ENCODE measurements at regions not wholly inside any gene's neighbourhood (a gene's known extent, or its start where the extent isn't known, plus 50 kb on each side); places are given as distances from the start of the nearest gene placed in this dataset.

DNA sequence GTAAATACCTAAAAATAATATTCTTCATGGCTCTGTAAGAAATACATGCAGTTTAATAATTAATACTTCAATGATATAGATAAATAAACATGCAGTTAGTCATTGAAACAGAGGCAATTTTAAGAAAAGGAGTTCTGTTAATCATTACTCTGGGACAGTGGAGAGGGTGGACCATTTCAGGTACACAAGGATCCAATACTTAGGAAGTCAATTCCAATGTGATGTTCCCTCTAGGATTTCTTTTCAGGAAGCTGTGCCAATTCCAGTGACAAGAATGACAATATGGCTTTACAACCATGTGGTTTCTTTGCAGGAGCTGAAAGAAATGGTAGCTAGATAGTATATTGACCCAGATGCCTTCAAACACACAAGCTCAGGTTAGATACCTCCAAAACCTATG is 175.8 kb upstream of the NETO1 start:
- in situ Hi-C loops (cut with MboI; ENCODE audit: low sequenced_read_pairs), result no loop called here
- no peaks in the 10 kb centered on the region for H3K4me1 ChIP-seq
- H3K4me3 ChIP-seq, result no peak overlapping the region
- DNase-seq (ENCODE audit: low spot score in 2 of 2), result no peak
- 0 out of 2 replicates have a peak, but pooled peaks cover 2% of the 10 kb centered on the region for H3K9me3 ChIP-seq
- H3K36me3 ChIP-seq (replicated peaks), result no peaks in the 10 kb centered on the region
- no peaks in the 10 kb centered on the region for H3K27me3 ChIP-seq (ENCODE audit: low read depth)

DNA sequence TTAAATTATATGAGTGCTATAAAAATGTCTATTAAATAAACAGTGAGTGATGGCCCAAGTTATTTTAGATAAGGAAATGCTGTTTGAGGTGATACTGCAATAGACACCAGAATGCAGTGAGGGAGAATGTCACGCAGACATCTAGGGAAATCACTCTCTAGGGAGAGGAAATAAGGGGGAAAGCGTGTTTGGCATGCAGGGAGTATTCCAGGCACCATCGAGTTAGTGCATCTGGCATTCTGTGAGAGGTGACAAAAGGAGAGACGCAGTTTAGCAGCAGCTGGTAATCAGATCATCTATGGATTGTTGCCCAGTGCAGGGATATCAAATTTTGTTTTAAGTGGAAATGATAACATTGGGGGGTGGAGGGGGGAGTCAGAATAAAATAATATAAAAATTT is 175.4 kb upstream of the NETO1 start:
- no peaks in the 10 kb centered on the region for H3K36me3 ChIP-seq (replicated peaks)
- H3K4me1 ChIP-seq, result no peaks in the 10 kb centered on the region
- no peak for DNase-seq (ENCODE audit: low spot score in 2 of 2)
- H3K4me3 ChIP-seq, result no peak overlapping the region
- 0 out of 2 replicates have a peak, but pooled peaks cover 2% of the 10 kb centered on the region for H3K9me3 ChIP-seq
- in situ Hi-C loops (cut with MboI; ENCODE audit: low sequenced_read_pairs), result no loop called here
- H3K27me3 ChIP-seq (ENCODE audit: low read depth), result no peaks in the 10 kb centered on the region

DNA sequence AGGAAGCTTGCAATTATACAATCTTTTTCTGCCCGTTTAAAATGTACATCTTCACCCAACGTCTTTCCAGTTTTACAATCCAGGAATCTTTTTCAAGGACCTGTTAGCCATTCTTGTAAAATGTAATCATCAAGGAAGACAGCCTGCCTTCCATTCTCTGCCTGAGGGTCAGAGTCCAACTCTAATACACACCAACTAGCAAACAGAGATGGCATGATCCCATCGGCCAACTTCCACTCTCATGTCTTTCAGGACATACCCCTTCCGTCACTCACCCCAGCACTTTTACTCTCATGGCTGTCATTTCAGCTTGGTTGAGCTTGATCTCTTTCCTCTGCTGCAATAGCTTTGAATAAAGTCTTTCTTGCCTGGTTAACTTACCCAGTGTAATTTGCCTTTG is 172.5 kb upstream of the NETO1 start:
- in situ Hi-C loops (cut with MboI; ENCODE audit: low sequenced_read_pairs), result no loop called here
- no peak overlapping the region for H3K4me3 ChIP-seq
- 0 out of 2 replicates have a peak, but pooled peaks cover 2% of the 10 kb centered on the region for H3K9me3 ChIP-seq
- no peaks in the 10 kb centered on the region for H3K27me3 ChIP-seq (ENCODE audit: low read depth)
- H3K4me1 ChIP-seq, result no peaks in the 10 kb centered on the region
- no peaks in the 10 kb centered on the region for H3K36me3 ChIP-seq (replicated peaks)
- no peak for DNase-seq (ENCODE audit: low spot score in 2 of 2)

DNA sequence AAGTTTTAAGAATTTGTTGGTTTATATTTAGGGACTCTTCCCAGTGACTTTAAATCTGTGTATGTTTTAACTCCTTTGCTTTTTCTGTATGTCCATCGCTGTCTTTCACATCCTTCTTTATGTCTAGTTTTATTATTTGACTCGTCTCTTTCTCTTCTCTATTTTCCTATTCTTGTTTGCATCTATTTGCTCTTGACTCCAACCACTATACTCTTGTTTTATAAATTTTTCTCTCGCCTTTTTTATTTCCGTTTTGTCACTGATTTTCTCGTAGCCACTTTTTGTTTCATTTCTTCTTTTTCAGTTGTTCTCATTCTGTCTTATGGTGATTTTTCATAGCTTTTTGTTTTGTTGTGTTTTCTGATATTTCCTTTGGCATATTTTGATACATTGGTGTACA is 170.5 kb upstream of the NETO1 start:
- Histone ChIP-seq H3K36me3 (replicated peaks) (no peaks in the 10 kb centered on the region), H3K9me3 (0 out of 2 replicates have a peak, but pooled peaks cover 2% of the 10 kb centered on the region), H3K4me3 (no peak overlapping the region), H3K4me1 (no peaks in the 10 kb centered on the region), H3K27me3 (ENCODE audit: low read depth) (no peaks in the 10 kb centered on the region)
- no peak for DNase-seq (ENCODE audit: low spot score in 2 of 2)
- in situ Hi-C loops (cut with MboI; ENCODE audit: low sequenced_read_pairs), result no loop called here

DNA sequence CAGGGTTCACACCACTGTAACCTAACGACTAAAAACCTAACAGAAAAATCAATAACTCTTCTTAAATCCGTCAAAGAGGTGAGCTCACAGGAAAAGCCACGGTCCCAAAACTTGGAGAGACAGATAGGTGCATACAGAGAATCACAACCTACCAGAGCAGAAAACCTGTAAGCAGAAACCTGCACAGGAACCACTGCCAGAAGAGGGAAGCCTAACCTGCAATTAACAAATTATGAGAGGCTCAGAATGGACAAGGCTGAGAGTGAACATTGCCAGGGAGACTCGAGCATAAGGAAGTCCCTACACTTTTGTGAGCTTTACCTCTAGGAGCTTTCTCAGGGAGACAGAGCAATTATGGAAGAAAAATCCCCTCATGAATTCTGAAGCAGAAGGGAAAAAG is 156.2 kb upstream of the NETO1 start:
- no peaks in the 10 kb centered on the region for H3K36me3 ChIP-seq (replicated peaks)
- no peak overlapping the region for H3K4me3 ChIP-seq
- no peak for DNase-seq (ENCODE audit: low spot score in 2 of 2)
- H3K4me1 ChIP-seq, result no peaks in the 10 kb centered on the region
- in situ Hi-C loops (cut with MboI; ENCODE audit: low sequenced_read_pairs), result no loop called here
- H3K27me3 ChIP-seq (ENCODE audit: low read depth), result no peaks in the 10 kb centered on the region
- H3K9me3 ChIP-seq, result no peaks in the 10 kb centered on the region

DNA sequence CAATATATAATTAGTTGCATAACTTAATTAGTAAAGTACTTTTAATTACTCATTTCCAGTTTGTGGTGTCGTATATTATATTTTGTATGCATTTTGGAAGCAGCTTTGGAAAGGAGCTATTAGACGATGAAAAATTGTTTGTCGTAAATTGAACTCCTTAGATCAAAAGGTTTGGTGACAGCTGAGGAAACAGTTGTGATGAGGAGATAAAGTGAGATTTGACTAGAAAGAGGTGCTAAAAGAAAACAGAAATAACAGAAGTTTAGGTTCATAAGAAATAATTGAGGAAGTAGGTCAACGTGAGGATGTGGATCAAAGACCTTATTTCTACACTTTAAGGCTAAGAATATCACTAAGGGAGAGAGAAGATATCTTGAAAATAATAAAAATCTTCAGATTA is 141.9 kb upstream of the NETO1 start:
- in situ Hi-C loops (cut with MboI; ENCODE audit: low sequenced_read_pairs), result no loop called here
- H3K36me3 ChIP-seq (replicated peaks), result no peaks in the 10 kb centered on the region
- H3K4me1 ChIP-seq, result no peaks in the 10 kb centered on the region
- no peak for DNase-seq (ENCODE audit: low spot score in 2 of 2)
- no peaks in the 10 kb centered on the region; the same call in 1 of the 2 replicates for H3K9me3 ChIP-seq
- no peak overlapping the region for H3K4me3 ChIP-seq
- no peaks in the 10 kb centered on the region for H3K27me3 ChIP-seq (ENCODE audit: low read depth)

DNA sequence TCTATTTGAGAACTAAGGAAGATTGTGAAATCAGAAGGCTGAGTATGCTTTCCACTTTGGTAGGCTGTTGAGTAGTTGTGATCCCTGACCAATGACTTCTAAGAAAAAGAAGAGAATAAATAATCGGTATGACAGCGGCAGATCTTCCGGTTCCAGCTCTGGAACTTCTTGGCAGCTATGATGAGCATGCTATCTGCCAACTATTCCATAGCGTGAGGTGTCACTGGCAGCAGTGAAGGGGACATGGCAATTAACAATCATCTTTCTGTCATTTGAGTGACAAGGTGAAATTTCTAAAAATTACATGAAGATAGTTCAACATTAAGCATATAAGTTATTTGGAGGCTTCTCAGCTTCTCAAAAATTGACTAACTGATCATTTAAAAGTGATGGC is 140.1 kb upstream of the NETO1 start:
- no peak for DNase-seq (ENCODE audit: low spot score in 2 of 2)
- H3K4me1 ChIP-seq, result no peaks in the 10 kb centered on the region
- in situ Hi-C loops (cut with MboI; ENCODE audit: low sequenced_read_pairs), result no loop called here
- H3K36me3 ChIP-seq (replicated peaks), result no peaks in the 10 kb centered on the region
- no peak overlapping the region for H3K4me3 ChIP-seq
- H3K9me3 ChIP-seq, result no peaks in the 10 kb centered on the region; the same call in 1 of the 2 replicates
- no peaks in the 10 kb centered on the region for H3K27me3 ChIP-seq (ENCODE audit: low read depth)

DNA sequence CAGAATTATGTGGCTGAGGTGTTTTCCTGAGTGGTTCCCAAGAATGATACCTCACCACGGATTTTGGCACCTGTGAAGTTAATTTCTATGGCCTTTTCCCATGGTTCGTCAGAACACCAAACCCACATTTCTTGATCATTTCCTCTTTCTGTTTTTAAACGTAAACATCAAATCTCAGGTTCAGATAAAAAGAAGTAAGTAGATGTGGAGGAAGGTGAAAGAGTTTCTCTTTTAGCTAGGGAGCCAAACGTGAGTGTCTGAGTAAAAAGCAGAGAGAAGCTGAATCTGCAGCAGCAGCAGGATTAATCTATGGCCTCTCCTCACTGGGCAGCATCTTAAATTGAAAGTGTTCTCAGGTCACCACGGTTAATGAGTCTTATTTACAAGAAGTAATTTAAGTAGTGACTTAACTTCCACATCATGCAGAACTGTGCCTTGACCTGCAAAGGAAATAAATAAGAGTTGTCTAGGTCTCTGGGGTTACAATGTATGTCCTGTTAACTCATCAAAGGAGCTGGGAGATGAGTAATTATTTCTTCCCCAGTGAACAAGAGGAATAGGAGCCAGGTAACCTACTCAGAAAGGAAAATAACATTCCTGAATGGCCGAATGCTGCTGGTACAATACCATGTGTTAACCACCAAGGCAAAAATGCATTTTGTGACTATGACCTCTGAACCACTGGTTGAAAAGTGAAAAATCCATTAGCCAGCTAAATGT is 139.6 kb upstream of the NETO1 start:
- Histone ChIP-seq H3K9me3 (no peaks in the 10 kb centered on the region; the same call in 1 of the 2 replicates), H3K4me3 (no peak overlapping the region), H3K4me1 (no peaks in the 10 kb centered on the region), H3K36me3 (replicated peaks) (no peaks in the 10 kb centered on the region), H3K27me3 (ENCODE audit: low read depth) (no peaks in the 10 kb centered on the region)
- no peak for DNase-seq (ENCODE audit: low spot score in 2 of 2)
- in situ Hi-C loops (cut with MboI; ENCODE audit: low sequenced_read_pairs), result no loop called here

DNA sequence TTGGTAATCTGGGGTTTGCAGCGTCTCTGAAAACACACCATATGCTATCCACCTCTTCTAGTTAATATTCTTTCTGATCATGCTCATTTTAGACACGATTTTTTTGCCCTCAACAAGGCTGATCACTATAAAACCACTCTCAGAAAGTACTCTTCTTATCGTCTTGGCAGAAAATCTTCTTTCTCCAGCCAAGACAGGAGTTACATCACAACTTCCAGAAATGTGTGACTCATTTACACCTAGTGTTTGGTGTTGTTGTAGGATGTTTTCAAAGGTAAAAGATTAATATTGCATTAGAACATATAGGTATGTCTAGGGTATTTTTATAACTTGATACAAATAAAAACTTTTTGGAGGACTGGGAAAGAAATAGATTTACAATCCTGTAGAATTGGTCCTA is 138.5 kb upstream of the NETO1 start:
- DNase-seq (ENCODE audit: low spot score in 2 of 2), result no peak
- Histone ChIP-seq H3K36me3 (replicated peaks) (no peaks in the 10 kb centered on the region), H3K27me3 (ENCODE audit: low read depth) (no peaks in the 10 kb centered on the region), H3K9me3 (no peaks in the 10 kb centered on the region; the same call in 1 of the 2 replicates), H3K4me3 (no peak overlapping the region), H3K4me1 (no peaks in the 10 kb centered on the region)
- in situ Hi-C loops (cut with MboI; ENCODE audit: low sequenced_read_pairs), result no loop called here

DNA sequence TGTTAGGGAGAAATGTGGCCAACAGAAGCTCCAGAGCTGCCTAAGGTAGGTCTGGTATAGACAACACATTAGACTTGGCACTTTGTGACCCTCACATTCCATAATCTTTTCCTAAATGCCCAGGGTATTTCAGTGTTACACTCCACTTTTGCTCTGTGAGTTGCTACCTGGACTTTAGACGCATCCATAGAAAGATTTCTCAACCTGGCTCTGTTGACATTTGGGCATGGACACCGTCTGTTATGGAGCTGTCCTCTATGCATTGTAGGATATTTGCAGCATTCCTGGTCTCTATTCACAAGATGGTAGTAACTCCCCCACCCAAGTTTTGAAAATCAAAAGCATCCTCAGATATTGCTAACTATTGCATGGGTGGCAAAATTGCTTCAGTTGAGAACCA is 136.5 kb upstream of the NETO1 start:
- no peaks in the 10 kb centered on the region for H3K9me3 ChIP-seq
- in situ Hi-C loops (cut with MboI; ENCODE audit: low sequenced_read_pairs), result no loop called here
- H3K4me3 ChIP-seq, result no peak overlapping the region
- H3K4me1 ChIP-seq, result no peaks in the 10 kb centered on the region
- no peak for DNase-seq (ENCODE audit: low spot score in 2 of 2)
- H3K27me3 ChIP-seq (ENCODE audit: low read depth), result no peaks in the 10 kb centered on the region
- no peaks in the 10 kb centered on the region for H3K36me3 ChIP-seq (replicated peaks)

DNA sequence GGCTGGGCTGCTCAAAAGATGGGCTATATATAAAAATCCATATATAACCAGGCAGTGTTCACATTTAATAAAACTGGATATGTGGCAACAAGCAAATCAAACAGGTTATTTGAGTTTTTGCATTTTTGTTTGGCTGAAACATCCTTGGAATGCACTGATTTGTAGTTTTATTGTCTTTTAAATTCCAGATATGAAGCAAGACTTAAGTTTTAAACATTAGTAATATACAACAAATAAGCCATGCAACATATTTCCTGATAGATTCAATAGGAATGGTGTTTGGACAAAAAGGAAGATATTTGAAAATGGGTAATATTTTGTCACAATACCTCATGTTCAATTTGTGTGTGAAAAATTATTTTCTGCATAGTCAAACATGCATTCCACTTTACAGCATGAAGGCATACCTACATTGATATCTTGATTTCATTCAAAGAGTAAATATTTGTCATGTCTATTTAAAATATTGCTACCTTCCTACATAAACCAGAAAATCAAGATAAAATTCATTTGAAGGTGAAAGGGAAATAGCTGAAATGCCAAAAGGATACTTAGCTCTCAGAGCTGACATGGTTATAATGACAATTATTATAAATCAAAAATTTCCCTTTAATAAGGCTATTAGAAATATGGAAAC is 132.3 kb upstream of the NETO1 start:
- no peaks in the 10 kb centered on the region for H3K36me3 ChIP-seq (replicated peaks)
- no peak overlapping the region for H3K4me3 ChIP-seq
- no peak for DNase-seq (ENCODE audit: low spot score in 2 of 2)
- in situ Hi-C loops (cut with MboI; ENCODE audit: low sequenced_read_pairs), result no loop called here
- H3K4me1 ChIP-seq, result no peaks in the 10 kb centered on the region
- no peaks in the 10 kb centered on the region; the same call in 1 of the 2 replicates for H3K9me3 ChIP-seq
- no peaks in the 10 kb centered on the region for H3K27me3 ChIP-seq (ENCODE audit: low read depth)

DNA sequence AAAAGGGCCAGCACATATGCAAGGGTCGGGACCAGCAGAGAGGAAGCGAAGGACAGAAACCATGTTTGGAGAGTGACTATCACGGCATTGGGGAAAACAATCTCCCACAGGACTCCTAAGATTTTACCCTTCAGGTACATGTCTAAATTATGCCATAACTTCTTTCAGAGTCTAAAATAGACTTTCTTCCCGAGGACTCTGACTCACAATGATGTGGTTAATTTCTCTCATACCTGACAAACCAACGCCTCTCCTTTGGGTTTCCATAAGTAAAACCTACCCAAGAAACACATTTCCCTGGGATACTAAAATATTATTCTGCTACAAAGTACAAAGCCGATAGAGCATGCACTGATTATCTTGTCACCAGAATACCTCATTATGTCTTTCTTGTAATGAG is 127.8 kb upstream of the NETO1 start:
- no peak overlapping the region for H3K4me3 ChIP-seq
- no peaks in the 10 kb centered on the region for H3K27me3 ChIP-seq (ENCODE audit: low read depth)
- H3K36me3 ChIP-seq (replicated peaks), result no peaks in the 10 kb centered on the region
- no peak for DNase-seq (ENCODE audit: low spot score in 2 of 2)
- in situ Hi-C loops (cut with MboI; ENCODE audit: low sequenced_read_pairs), result no loop called here
- H3K4me1 ChIP-seq, result no peaks in the 10 kb centered on the region
- H3K9me3 ChIP-seq, result no peaks in the 10 kb centered on the region; the same call in none of the 2 replicates

DNA sequence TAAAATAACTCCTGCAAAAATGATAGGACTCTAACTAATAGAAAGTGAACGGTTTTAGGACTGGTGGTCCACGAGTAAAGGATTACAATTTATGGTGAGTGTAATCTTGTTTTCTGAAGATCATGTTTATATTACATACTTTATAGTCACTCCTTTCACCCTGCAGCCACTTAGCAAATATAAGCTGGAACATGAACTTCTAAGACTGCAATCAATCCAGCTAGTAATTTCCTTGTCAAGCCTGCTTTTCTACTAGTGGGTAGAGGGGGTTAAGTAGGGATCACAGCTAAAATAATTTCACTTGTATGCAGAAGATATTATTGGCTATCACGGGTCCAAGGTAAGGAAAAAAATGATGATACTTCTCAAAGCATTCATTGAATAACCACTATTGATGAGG is 125.5 kb upstream of the NETO1 start:
- Histone ChIP-seq H3K4me1 (no peaks in the 10 kb centered on the region), H3K36me3 (replicated peaks) (no peaks in the 10 kb centered on the region), H3K9me3 (no peaks in the 10 kb centered on the region; the same call in none of the 2 replicates), H3K27me3 (ENCODE audit: low read depth) (no peaks in the 10 kb centered on the region), H3K4me3 (no peak overlapping the region)
- DNase-seq (ENCODE audit: low spot score in 2 of 2), result no peak
- in situ Hi-C loops (cut with MboI; ENCODE audit: low sequenced_read_pairs), result no loop called here

DNA sequence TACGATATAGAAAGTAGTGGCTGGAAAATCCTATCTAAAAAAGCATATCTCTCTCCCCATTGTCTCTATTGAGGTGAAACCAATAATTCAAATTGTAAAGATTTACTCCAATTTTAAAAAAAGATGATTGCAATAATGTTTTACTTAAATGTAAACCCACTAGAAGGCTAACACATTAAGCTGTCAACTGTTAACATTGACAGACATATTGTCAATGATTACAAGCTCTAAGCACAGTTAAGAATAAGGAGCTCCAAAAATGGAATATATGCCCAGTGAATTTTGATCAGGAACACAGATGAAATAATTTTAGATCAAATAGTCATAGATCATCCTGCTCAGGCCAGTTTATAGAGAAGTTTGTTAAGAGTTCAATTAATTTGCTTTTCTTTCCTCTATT is 123.6 kb upstream of the NETO1 start:
- no peaks in the 10 kb centered on the region for H3K4me1 ChIP-seq
- in situ Hi-C loops (cut with MboI; ENCODE audit: low sequenced_read_pairs), result no loop called here
- no peaks in the 10 kb centered on the region for H3K36me3 ChIP-seq (replicated peaks)
- H3K4me3 ChIP-seq, result no peak overlapping the region
- no peaks in the 10 kb centered on the region; the same call in none of the 2 replicates for H3K9me3 ChIP-seq
- DNase-seq (ENCODE audit: low spot score in 2 of 2), result no peak
- no peaks in the 10 kb centered on the region for H3K27me3 ChIP-seq (ENCODE audit: low read depth)

Data from HAP-1 (cell line).